Activated T-helper 1 cell treated with anti-CD3 and anti-CD28 coated beads, Interleukin-2, amount 50 U/mL, for 16 hours (primary cell): ENCODE measurements at regions not wholly inside any gene's neighbourhood (a gene's known extent, or its start where the extent isn't known, plus 50 kb on each side); places are given as distances from the start of the nearest gene placed in this dataset.

ENCODE experiments used
- DNase-seq, 2 donors: peaks; one replicate each; pipeline ENCODE4 v3.0.0-alpha.2; 2020; ENCODE audit warnings: low read depth in 1 of 2, low spot score in 1 of 2

DNA sequence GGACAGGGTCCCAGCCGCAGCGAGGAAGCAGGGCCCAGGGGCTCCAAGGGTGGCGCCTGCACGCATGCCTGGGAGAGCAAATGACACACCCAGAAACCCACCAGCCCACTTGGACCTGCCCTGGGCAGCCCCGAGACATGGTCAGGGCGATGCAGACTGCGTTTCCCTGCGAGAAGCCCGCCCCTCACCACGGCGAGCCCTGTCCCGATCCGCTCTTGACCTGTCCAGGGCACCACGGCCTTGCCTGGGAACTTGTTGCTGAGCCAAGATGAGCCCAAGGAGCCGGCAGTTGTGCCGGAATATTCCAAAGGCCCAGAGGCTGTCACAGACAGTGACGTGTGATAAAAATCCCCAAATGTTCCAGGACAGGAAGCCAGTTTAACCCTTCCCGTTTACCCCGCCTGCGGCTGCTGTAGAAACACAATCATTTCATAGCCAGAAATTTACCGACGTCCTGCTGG, 78.1 kb downstream of the SIK1 start:
- DNase-seq = no peak

DNA sequence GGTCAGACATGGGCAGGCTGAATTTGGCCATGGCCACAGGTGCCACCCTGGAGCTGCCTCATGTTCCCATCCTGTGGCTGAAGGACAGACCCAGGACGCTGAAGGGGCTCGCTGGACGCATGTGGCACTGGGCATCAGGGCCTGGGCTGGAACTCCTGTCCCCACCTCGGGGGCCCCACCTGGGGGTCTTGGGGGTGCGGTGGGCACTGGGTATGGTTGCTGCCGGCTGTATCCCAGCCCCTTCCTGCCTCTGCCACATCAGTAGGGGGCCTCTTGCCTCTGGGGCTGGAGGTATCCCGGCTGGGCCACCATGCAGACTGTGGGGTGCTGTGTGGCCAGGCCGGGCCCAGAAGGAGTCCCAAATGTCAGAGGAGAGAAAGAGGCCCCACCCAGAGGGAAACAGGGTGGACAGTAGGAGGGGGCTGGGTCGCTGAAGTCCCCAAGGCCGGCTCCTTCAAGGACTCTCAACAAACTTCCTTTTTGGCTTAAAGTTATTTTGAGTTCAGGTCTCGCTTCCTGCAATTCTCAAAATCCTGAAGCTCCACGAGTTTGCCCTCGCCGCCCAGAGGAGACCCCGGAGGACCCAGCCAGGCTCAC, 78.7 kb downstream of the SIK1 start:
- no peak for DNase-seq

DNA sequence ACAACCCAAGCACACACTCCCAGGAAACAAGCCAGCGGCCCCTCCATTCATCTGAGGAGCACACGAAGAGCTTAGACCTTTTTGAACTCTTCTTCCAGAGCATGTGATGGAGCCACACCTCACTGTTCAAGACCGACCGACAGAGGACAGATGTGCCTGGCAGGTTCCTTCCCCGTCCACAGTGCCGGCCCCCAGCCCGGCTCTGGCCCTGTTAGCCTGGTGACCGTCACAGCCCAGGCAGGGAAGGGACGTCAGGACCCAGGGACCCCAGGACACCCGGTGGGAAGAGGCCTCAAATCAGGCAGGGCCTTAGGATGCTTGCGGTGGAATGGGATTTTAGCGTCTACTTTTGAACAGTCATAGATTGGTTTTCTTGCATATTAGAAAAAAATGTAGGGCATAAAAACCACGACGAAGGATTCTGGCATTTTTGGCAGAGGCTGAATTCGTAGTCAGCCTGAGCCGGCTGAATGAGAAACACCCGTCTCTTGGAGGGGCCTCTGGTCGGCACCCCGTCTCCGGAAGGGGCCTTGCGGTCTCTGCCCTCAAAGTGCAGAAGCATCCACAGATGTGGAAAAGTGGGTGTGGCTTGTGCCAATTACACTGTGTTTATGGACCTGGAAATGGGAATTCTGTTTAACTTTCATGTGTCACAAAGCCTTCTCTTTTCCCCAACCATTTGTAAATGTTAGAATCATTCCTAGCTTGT, 79.3 kb downstream of the SIK1 start:
- DNase-seq = no peak

DNA sequence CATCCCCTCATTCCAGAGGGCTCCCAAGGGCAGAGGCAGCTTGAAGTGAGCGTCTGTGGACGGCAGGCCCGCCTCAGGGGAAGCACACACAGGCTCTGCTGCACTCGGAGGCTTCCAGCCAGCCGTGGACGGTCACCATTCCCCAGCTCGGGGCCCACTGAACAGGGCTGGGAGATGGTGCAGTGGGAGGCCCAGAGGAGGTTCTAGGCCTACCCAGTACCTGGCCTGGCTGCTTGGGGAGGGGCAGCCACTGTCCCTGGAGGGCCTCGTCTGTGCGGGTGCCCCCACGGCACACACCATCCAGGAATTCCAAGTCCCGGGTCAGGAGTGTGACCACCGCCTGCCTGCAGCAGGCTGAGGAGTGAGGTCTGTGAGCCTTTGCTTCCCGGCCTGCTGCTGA, 80.4 kb downstream of the SIK1 start:
- DNase-seq = no peak

DNA sequence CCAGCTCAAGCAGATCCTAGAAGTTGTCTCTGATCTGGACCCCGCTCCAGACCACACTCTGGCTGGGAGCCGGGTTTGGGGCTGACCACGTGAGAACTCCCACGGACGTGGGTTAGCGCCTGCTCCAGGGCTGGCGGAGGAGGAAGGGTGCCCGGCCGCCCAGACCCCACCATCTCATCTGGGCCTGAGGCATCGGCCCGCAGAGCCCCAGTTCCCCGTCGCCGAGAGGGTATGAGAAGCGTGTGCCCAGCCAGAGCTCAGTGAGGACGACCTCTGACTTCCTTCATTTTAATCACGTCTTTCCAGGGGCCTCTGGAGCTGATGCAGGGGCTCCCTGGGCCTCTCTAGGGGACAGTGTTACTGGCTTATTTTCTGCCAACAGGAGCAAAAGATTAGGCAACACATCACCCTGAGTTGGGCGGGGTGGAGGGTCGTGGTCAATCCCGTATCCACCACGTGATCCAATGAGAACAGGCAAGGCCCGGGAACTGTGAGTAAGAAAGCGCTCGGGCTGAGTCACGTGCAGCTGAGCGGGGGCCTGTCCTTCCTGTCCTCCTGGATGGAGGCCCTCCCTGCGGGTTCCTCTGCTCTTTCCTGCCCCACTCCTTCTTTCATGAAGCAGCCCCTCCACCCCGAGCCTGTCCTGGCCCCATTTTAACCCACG, 81.1 kb downstream of the SIK1 start:
- no peak for DNase-seq

DNA sequence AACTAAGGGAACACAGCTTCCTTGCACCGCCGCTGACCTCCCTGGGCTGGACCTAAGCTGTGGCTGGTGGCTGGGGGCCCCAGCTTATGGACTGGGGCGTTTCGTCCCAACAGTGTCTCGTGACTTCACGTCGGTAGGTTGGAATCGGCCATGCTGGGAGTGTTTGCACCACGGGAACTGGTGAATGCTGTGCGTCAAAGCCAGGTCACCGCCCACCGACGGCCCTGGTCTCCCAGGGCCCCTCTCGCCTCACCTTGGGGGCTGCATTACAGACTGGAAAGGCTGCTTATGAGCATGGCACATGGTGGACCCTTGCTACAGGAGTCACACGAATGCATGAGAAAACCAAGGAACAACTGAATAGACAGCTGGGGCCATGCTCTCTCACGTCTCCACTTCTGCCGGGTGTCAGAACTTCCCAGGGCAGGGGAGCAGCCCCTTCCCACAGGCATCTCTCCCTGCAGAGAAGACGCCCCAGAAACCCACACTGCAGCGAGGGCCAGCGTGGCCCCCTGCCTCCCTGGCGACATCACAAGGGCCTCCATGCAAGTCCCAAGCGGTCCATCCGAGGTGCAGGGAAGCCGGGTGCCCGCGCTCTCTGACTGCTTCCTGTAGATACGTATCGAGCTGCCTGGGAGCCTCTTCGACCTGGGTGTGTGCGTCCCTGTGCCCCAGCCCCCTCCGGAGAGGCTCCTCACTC, 81.7 kb downstream of the SIK1 start:
- no peak for DNase-seq

DNA sequence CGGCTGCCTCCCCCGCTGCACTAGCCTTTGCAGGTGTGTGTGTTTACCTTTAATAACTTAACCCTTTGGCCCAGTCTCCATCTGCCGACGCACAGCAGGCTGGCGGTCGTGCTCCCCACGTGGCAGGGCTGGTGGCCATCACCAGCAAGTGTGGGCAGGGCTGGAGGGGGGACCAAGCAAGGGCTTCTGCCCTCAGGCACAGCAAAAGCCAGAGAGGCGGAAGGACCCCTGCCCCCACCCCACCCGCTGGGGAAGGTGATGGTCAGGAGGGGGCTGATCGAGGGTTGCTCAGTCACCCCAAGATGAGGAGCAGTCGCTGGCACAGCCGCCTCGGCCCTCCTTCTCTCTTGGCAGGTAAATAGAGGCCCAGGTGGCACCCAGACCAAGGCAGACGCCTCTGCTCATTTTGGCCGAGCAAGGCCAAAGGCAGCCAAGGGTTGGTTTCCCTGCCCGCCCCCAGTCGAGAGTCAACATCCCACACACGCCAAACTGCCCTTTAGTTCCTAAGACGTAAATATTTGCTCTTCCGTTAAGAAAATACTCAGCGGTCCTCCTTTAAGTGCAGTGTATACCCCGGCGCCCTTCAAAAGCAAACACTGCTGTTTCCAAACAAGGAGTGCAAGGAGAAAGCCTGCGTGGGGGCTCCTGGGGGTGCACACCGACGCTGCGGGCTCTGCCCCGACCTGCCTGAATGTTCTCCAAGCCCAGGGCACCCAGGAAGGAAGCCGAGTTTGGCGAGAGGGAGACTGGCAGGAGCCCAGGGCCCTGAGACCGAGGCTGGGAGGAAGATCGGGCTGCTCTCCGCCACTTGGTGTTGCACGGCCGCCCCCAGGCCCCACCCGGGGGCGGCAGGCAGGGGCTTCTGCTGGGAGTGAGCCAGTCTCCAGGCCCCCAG, 82.7 kb downstream of the SIK1 start:
- DNase-seq = no peak

DNA sequence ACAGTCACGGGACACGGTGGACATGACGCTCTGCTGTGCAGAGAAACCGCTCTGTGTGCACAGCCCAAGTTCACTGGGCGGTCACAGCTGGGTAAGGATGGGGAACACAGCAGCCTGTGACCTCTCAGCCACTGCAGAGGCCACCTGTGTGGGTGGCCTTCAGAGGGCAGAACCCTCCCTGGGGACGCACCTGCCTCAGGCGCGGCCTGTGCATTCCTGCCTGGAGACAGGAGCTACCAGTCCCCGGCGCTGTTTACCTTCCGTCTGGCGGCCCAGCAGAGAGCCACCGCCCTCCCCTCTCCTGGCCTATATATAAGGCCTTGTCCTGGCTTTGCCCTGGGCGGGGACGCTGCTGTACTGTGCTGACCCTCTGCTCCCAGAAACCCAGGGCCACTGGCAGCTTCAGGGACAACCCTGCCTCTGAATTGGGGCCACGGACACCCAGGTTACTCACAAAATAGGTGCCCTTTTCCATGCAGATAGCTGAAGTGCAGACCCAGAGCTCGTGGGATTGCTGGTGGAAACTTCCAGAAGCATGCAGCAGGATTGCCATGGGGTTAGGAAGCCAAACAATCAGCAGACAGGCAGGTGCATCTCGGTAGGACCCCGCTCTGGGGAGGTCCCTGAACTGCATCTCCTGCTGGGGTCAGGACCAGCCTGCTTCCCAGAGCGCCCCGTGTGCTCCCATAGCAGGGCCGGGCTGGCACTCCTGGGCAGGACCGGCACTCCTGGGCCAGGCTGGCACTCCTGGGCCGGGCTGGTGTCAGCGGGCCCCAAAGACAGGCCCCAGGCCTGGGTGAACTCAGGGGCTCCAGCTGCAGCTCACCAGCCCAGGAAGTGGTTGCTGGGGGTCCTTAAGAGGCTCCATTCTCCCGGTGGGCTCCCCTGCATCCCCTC, 83.6 kb downstream of the SIK1 start:
- DNase-seq = no peak

DNA sequence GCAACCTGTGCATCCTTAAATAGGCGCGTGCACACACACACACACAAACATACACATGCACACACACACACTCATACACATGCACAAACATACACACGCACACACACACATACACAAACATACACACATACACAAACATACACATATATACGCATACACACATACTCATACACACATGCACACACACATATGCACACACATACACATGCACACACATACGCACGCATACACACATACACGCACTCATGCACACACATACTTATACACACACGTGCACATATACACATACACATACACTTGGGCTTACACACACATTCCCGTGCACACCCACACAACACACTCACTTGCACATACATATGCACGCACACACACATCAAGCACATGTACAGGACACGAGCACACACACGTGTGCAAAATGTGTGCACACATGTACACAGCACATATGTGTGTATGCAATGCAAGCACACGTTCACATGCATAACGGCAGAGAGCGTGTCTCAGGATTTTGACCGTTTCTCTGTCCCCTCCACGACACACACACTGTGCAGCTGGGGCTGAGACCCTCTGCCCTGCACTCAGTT, 84.5 kb downstream of the SIK1 start:
- DNase-seq = no peak

DNA sequence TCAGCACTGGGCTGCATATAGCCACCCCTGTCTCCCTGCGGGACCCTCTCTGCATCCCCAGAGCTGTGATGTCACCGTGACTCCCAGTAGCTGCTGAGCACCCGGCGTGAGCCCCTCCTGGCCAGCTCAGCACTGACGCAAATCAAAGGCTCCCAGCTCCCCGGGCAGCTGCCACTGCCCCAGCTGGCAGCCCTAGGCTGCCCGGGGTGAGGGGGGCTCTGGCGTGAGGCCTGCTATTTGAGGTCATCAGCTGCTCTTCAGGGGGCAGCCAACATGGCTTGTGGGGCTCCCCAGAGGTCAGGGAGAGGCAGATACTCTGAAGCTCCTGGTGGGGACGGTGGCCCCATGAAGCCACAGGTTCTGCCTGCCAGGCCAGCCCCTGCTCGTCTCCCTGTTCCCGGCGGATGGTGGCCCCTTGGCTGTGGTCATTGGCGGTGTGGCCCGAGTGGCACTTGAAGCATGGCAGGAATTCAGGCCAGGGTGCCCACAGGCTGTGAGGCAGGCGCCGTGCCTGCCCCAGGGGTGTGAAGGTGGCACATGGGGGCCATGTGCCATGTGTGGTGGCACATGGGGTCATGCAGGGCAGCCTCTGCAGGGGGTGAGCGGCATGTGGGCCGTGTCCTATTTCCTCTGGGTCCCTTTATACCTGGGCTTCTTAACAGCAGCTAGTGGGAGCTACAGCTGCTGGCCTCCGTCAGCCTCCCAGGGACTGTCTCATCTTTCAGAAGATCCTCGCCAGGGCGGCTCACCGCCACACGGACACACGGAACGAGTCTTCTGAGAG, 85.4 kb downstream of the SIK1 start:
- DNase-seq = no peak

DNA sequence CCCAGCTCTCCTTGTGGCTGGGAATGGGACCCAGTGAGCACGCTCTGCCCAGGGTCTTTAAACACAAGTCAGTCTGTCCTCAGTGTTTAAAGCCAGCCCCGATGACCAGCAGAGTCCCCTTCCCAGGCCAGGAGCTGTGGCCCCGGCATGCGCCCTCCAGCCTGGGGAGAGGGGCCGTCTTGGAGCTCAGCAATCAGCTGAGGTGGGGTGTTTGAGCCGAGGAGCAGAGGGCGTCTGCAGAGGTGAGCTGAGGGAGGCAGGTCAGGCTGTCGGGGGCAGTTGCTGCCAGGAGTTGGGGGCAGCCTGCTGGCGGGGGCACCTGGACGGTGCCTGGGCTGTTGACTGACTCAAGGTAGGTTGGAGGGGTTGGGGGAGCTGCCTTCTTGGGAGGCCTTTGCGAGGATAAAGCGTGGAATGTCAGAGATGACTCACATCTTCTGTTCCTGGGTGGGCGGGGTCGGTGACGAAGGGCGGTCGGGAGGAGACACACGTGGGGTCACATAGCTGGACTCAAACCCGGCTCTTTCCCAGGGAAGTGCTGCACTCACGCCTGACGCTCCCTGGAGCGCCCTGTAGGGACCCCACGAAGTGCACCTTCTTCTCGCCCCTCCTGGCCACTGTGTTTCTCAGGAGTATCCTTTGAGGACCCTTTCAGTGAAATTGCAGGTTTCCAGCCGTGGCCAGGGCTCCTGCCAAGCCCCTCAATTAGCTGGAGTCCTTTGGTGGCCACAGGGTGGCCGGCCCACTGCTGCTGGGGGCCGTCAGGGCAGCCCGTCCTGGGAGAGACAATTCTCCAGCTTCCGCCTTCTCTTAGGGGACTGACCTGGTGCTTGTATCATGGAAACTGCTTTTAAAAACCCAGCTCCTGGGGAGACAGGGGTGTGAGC, 86.2 kb downstream of the SIK1 start:
- no peak for DNase-seq

DNA sequence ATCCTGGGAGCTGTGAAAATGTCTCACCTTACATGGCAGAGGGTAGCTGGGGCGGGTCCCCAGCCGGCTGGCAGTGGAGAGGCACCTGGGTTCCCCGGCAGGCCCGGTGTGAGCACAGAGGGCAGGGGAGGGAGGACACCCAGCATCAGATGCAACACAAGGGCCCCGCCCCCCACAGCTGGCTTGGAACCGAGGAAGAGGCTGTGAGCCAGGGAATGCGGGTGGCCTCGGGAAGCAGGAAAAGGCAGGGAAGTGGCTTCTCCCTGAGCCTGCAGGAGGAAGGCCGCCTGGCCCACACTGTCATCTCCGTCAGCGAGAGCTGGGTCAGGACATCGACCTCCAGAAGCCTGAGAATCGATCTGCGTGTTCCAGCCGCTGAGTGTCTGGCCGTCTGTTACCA, 87.3 kb downstream of the SIK1 start:
- no peak for DNase-seq

DNA sequence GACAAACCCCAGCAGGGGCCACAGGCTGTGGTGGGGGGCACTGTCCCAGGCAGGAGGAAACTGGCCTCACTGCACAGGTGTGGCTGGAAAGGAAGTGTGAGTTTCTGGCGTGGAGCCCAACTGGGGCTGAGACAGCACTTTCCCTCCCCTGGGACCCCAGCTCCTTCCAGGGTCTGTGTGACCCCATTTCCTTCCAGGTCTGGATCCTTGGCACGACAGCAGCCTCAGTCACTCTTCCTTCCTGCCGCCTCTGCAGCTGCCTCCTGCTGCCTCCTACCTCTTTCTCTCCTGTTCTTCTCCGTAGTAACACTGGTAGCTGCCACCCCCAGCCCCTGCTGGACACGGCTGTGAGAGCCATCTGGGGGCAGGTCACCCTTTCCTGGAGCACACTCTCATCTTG, 88.0 kb downstream of the SIK1 start:
- DNase-seq = no peak

DNA sequence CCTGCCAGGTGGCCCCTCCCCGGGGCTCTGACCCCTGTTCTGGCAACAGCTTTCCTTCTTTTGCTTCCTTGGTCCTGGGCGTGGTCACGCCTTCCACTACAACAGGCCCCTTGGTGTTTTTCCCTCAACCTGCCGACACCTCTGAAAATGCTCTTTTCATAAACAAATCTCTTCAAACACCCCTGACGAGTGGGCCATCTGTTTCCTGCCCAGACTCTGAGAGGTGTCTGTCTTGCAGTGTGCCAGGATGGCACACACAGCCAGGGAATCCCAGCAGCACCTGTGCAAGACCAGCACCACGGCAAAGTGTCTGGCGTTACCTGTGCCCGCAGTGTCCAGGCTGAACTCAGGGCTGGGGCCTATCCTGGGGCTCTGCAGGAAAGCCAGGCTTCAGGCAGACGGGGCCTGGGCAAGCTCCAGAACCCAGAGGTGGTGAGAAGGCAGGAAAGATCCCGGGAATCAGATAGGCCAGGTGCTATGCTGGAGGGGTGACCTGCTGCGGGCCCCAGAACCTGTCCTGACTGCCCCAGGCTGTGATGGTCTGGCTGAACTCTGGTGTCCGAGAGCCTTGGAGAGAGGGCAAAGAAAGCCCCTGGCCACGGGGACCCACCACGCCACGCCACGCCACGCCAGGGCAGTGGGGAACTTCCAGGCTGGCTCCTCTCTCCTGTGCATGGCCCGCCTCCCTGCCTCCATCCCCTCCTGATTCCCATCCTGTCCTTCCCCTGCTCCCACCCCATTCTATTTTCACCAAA, 88.9 kb downstream of the SIK1 start:
- DNase-seq = no peak

DNA sequence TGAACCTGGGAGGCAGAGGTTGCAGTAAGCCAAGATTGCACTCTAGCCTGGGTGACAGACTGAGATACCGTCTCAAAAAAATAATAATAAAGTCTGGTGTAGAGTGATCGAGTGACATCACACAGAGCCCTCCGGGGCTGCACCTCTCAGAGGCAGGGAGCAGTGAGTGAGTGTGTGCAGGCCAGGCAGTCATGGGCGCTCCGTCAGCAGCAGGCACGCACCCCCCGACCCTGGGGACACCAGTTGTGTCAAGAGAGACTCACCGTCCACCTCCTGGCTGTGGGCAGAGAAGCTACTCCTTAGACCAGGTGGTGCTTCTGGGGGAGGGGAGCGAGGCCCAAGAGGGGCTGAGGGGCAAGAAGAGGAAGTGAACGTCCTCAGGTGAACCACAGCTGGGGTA, 91.8 kb downstream of the SIK1 start:
- no peak for DNase-seq

DNA sequence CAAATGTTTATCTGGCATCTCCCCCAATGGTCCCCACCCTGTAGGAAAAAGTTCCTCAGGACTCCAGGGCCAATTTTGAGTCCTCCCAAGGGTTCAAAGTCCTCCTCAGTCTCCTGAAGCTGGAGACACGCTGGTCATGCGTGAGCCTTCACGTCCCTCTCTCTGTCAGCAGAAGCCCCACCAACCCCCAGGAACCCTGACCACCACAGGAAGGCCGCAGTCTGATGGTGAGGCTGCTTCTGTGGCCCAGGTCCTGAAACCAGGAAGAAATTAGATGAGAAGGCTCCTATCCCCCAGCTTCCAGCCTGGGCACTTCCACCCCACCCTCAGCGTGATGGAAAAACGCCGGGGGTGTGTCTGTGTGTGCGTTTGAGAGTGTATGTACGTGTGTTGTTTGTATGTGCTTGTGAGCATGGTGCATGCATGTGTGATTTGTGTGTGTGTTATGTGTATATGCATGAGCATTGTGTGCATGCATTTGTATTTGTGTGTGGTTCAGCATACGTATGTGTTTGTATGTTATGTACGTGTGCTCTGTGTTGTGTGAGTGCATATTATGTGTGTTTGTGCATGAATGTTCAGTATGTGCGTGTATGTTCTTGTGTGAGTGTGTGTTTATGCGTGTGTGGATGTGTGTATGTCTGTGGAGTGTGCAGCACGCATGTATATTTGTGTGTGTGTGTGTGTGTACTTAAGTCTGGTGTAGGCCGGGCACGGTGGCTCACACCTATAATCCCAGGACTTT, 92.5 kb downstream of the SIK1 start:
- DNase-seq = no peak
